Mesodermal cell (in vitro differentiated cells): ENCODE measurements at regions not wholly inside any gene's neighbourhood (a gene's known extent, or its start where the extent isn't known, plus 50 kb on each side); places are given as distances from the start of the nearest gene placed in this dataset.

ENCODE experiments used
- H3K27ac ChIP-seq: 2 replicates; pipeline ENCODE4 v1.7.0; 2013; ENCODE audit warnings: mild to moderate bottlenecking, low read depth, low read length, moderate library complexity; ENCODE audit not compliant: severe bottlenecking
- H3K36me3 ChIP-seq: 2 replicates; pipeline ENCODE4 v1.7.1; 2013; ENCODE audit warnings: mild to moderate bottlenecking, low read length, moderate library complexity; ENCODE audit not compliant: control insufficient read depth, insufficient read depth
- H3K4me1 ChIP-seq: one replicate; pipeline ENCODE4 v1.7.1; 2013; ENCODE audit warnings: mild to moderate bottlenecking, low read length; ENCODE audit not compliant: insufficient read depth, control insufficient read depth, poor library complexity, severe bottlenecking
- H3K4me3 ChIP-seq: 2 replicates; pipeline ENCODE4 v1.7.0; 2013; ENCODE audit warnings: low read length, control low read depth, mild to moderate bottlenecking; ENCODE audit not compliant: insufficient read depth, poor library complexity, severe bottlenecking; ENCODE audit errors: extremely low read depth
- H3K9me3 ChIP-seq: 2 replicates; pipeline ENCODE4 v1.7.1; 2013; ENCODE audit warnings: mild to moderate bottlenecking, low read length, moderate library complexity; ENCODE audit not compliant: control insufficient read depth
- WGBS, 2 experiments: methylation state at CpG; one replicate each; pipeline ENCODE4 v1.1.5; 2013; ENCODE audit warnings: missing lambda C conversion rate in 2 of 2; ENCODE audit not compliant: insufficient coverage in 2 of 2; 5-methylcytosine and 5-hydroxymethylcytosine counted together

DNA sequence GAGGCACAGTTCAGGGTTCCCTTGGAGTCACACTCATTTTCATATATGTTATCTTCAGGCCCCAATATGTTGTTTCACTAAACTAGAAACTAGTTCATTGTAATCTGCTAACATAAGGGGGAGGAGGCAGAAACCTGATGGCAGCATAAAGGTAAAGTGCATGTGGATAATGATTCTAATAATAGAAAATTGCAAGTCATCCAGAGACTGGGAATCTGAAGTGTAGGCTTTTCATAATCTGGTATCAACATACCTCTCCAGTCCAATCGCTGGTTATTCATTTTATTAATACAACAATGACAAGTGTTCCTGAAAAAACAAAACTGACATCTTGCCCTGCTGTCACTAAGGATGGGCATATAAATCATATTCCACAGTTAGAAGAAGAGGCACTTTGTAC, 326.3 kb upstream of the ZNF804A start:
- no peak overlapping the region for H3K27ac ChIP-seq
- H3K9me3 ChIP-seq: no peaks in the 10 kb centered on the region
- WGBS, 2 experiments: 100% methylated on average over 1 of the region's 1 CpG; no CpG with 5 or more reads in 1 of the 2 experiments
- H3K4me3 ChIP-seq: no peak overlapping the region
- H3K36me3 ChIP-seq: no peaks in the 10 kb centered on the region
- H3K4me1 ChIP-seq: no peaks in the 10 kb centered on the region

DNA sequence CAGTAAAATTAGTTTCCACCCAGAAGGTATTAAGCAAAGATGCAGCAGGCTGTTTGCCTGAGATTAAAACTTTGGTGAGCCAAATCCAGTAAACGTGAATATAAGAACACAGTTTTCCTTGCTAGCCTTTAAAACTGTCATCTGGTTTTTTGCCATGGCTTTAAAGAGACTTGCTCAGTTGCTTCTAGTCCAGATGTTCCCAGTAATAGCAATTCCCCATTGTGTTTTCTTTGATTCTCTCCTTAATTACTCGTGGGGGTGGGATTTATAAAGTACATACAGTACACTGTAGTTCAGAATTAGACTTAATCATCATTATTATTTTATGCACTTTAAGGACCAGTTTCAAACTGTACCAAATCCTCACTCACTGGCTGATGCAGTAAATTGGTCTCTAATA, 303.5 kb upstream of the ZNF804A start:
- WGBS, 2 experiments: 90 to 92% methylated on average over 1 of the region's 2 CpGs

DNA sequence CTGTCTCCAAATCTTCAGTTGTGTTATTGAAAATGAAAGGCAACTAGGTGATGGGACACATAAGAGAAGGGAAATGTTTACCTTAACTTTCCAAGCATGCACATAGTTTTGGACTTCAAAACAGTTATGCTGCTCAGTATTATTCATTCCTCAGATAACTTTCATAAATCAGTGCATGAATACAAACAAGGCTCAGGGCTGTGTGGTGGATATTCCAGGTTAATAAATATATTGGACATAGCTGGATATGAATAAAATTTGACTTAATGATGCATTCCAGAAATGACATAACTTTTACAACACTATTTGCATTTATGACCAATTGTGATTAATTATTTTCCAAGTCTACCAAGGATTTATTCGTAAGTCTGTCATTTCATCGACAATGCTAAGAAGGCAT, 301.2 kb upstream of the ZNF804A start:
- no peaks in the 10 kb centered on the region for H3K9me3 ChIP-seq
- no peak overlapping the region for H3K4me3 ChIP-seq
- H3K4me1 ChIP-seq: no peaks in the 10 kb centered on the region
- H3K36me3 ChIP-seq: no peaks in the 10 kb centered on the region
- H3K27ac ChIP-seq: no peak overlapping the region
- WGBS, 2 experiments: no CpG with 5 or more reads among the region's 2 CpGs

More for the DNA sequence above, 303.5 kb upstream of the ZNF804A start:
- Histone ChIP-seq H3K27ac (no peak overlapping the region), H3K4me3 (no peak overlapping the region), H3K9me3 (no peaks in the 10 kb centered on the region), H3K4me1 (no peaks in the 10 kb centered on the region), H3K36me3 (no peaks in the 10 kb centered on the region)

DNA sequence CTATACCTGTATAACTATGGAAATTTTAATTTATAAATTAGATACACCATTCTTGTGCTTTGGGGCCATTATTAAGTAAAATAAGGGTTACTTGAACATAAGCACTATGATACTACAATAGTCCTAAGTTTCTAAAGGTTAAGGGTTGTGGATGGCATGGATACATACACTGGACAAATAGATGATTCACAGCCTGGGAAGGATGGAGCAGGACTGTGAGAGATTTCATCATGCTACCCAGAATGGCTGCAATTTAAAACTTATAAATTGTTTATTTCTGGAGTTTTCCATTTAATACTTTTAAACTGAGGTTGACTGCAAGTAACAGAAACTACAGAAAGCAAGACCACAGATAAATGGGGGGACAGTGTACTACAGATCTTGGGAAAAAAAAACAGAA, 295.8 kb upstream of the ZNF804A start:
- no peaks in the 10 kb centered on the region for H3K36me3 ChIP-seq
- H3K9me3 ChIP-seq: no peaks in the 10 kb centered on the region
- H3K27ac ChIP-seq: no peak overlapping the region
- H3K4me1 ChIP-seq: no peaks in the 10 kb centered on the region
- no peak overlapping the region for H3K4me3 ChIP-seq

DNA sequence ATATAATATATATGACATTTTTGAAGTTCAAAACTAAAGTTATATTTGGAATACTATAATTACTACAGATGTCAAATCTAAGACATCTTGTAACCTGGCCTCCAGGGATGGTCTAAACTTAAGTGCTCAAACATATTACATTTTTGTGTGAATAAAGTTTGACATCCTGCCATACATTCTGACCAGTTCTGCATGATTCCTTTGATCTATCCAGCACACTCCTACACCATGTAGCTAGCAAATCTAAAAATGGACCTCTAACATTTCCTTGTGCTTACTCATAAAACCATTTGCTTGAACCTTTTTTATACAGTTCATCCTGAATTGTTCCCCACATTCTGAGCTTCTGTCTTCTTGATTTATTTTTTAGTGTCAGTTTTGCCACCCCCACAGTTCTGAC, 294.3 kb upstream of the ZNF804A start:
- Histone ChIP-seq H3K4me3 (no peak overlapping the region), H3K36me3 (no peaks in the 10 kb centered on the region), H3K9me3 (no peaks in the 10 kb centered on the region), H3K4me1 (no peaks in the 10 kb centered on the region), H3K27ac (no peak overlapping the region)

DNA sequence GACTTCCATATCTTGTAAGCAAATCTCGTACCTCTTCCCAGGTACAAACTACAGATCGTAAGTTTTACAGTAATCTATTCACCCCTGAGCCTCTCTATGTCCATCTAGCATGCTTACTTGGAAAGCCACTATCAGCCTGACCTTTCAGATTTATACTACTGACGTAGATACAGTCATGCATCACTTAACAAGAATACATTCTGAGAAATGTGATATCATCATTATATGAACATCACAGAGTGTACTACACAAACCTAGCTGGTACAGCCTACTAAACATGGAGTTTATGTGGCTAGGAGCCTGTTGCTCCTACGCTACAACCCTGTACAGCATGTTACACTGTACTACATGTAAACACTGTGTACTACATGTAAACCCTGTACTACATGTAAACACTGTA, 293.2 kb upstream of the ZNF804A start:
- H3K4me1 ChIP-seq: no peaks in the 10 kb centered on the region
- 82 to 94% methylated on average over 2 of the region's 4 CpGs for WGBS, 2 experiments
- no peak overlapping the region for H3K27ac ChIP-seq
- H3K4me3 ChIP-seq: no peak overlapping the region
- no peaks in the 10 kb centered on the region for H3K36me3 ChIP-seq
- no peaks in the 10 kb centered on the region for H3K9me3 ChIP-seq

DNA sequence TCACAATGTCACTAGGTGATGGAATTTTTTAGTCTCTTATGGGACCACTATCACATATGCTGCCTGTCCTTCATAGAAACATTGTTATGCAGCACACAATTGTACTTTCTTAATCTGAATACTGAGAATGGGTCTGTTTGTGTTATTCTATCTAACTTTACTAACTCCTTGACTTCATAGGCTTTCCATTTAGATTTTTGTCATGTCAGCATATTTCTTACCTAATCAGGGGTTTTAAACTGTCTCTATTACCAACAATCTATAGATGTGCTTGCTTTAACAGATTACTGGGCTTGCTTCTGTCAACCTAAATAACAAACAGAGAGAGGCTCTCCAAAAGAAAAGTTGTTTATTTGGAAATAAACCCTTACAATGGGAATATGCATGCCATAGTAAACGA, 289.6 kb upstream of the ZNF804A start:
- no peak overlapping the region for H3K27ac ChIP-seq
- H3K4me3 ChIP-seq: no peak overlapping the region
- no peaks in the 10 kb centered on the region for H3K9me3 ChIP-seq
- no peaks in the 10 kb centered on the region for H3K36me3 ChIP-seq
- no CpG with 5 or more reads among the region's 1 CpG for WGBS, 2 experiments
- H3K4me1 ChIP-seq: no peaks in the 10 kb centered on the region

DNA sequence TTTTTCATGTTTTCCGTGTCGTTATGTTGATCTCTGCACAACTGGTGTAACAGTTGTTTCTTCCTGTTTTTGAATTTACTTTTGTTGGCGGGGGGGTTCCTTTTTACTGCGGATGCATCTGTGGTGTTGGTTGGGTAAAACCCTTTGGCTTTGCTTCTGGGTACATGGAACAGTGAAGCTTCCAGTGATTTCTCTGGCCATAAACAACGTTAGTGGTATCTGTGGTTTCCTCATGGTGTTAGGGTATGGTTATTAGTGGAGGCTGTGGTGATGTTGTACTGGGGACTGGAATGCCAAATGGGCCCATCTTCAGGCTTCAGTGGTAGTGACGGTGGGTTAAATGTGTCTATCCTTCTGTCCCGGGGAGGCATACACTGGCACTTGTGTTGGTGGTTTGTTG, 285.4 kb upstream of the ZNF804A start:
- H3K4me1 ChIP-seq: no peaks in the 10 kb centered on the region
- H3K36me3 ChIP-seq: no peaks in the 10 kb centered on the region
- H3K4me3 ChIP-seq: no peak overlapping the region
- no peak overlapping the region for H3K27ac ChIP-seq
- no peaks in the 10 kb centered on the region for H3K9me3 ChIP-seq
- 57 to 100% methylated on average over 1 to 3 of the region's 7 CpGs for WGBS, 2 experiments

DNA sequence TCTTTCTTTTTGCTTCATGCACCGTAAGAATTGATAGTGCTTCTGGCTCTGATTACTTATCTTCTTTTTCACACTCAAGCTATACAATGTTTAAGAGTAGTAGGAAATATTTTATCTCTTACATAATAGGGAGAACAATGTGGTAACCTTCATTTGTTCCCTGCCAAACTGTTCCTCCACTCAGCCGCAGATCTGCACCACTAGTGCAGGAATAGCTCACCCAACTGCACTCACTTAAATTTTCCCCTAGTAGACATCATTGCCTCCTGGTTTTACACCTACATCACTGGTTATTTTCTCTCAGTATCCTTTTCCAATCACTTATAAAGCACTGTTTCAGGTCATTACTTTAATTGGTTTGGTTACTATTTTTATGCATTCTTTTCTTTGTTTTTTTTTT, 283.5 kb upstream of the ZNF804A start:
- no peaks in the 10 kb centered on the region for H3K9me3 ChIP-seq
- H3K4me1 ChIP-seq: no peaks in the 10 kb centered on the region
- H3K36me3 ChIP-seq: no peaks in the 10 kb centered on the region
- no CpG with 5 or more reads among the region's 2 CpGs for WGBS, 2 experiments
- no peak overlapping the region for H3K27ac ChIP-seq
- no peak overlapping the region for H3K4me3 ChIP-seq

DNA sequence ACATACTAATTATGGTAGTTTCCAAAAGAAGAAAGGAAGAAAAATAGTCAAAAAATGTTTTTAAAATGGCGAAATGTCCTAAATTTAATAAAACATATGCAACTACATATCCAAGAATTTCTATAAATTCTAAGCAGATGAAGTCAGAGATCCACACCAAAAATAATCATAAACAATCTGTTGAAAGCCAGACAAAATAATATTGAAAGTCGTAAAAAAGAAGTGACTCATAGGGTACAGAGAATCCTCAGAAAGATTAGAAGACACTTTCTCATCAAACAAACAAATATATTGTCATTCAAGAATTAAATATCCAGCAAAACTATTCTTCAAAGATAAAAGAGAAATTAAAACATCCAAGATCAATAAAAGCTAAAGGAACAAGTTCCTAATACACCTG, 281.4 kb upstream of the ZNF804A start:
- H3K36me3 ChIP-seq: no peaks in the 10 kb centered on the region
- no peaks in the 10 kb centered on the region for H3K4me1 ChIP-seq
- WGBS, 2 experiments: 100% methylated on average over 1 of the region's 2 CpGs; no CpG with 5 or more reads in 1 of the 2 experiments
- no peak overlapping the region for H3K27ac ChIP-seq
- H3K4me3 ChIP-seq: no peak overlapping the region
- no peaks in the 10 kb centered on the region for H3K9me3 ChIP-seq

DNA sequence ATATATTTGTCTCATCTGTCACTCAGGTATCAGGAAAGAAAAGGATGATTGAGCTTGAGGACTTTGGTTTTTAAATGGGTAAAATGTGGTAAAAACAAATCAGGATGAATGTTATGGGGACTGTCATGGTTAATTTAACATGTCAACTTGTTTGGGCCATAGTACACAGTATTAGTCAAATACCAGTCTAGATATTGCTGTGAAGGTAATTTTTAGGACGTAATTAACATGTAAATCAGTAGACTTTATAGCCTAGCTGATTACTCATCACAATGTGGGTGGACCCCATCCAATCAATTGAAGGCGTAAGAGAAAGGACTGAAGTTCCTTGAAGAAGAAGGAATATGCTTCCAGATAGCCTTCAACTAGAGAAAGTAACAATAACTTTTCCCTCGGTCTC, 275.7 kb upstream of the ZNF804A start:
- Histone ChIP-seq H3K9me3 (no peaks in the 10 kb centered on the region), H3K36me3 (no peaks in the 10 kb centered on the region), H3K27ac (no peak overlapping the region), H3K4me1 (no peaks in the 10 kb centered on the region), H3K4me3 (no peak overlapping the region)
- WGBS, 2 experiments: no CpG with 5 or more reads among the region's 3 CpGs

DNA sequence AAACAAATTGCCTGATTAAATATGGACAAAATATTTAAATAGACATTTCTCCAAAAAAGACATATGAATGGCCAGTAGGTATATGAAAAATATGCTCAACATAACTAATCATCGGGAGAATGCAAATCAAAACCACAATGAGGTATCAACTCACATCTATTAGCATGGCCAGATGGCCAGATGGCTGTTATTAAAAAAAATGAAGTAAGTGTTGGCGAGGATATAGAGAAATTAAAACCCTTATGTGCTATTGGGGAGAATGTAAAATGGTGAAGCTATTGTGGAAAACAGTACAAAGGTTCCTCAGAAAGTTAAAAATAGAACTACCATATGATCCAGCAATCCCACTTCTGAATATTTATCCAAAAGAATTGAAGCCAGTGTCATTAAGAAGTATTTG, 272.3 kb upstream of the ZNF804A start:
- H3K36me3 ChIP-seq: no peaks in the 10 kb centered on the region
- H3K9me3 ChIP-seq: no peaks in the 10 kb centered on the region
- no peak overlapping the region for H3K27ac ChIP-seq
- H3K4me3 ChIP-seq: no peak overlapping the region
- WGBS, 2 experiments: no CpG with 5 or more reads among the region's 2 CpGs
- no peaks in the 10 kb centered on the region for H3K4me1 ChIP-seq
